ENCODE measurements at regions not wholly inside any gene's neighbourhood (a gene's known extent, or its start where the extent isn't known, plus 50 kb on each side); places are given as distances from the start of the nearest gene placed in this dataset.

DNA sequence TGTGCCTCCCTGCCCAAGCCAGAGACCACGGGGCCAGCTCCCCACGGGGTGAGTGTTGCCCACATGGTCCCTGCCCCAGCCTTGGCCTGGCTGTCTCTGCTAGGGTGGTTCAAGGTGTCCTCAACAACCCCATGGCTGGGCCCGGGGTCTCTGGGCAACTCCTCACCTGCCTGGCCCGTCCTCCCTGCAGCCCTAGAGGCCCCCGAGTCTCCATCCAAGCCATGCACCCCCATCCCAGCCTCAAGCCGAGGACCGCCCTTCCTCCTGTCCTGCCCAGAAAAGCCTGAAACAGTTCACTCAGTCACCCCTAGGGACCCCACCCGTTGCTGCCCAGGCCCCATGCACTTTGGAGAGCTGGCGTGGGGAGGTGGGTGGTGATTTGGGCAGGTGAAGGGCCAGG lies 120.9 kb downstream of the FAM53A start:
- DNase-seq (ENCODE audit: low read depth in 1 of 2, low spot score in 1 of 2) = no peak
- in situ Hi-C loops (cut with HindIII; ENCODE audit: low pct_unique_long_range_greater_than_20kb, low sequenced_read_pairs) = no loop called here
- no peak for TF ChIP-seq JUND (IDR thresholded peaks at IDR 0.05; ENCODE audit: low read depth)

DNA sequence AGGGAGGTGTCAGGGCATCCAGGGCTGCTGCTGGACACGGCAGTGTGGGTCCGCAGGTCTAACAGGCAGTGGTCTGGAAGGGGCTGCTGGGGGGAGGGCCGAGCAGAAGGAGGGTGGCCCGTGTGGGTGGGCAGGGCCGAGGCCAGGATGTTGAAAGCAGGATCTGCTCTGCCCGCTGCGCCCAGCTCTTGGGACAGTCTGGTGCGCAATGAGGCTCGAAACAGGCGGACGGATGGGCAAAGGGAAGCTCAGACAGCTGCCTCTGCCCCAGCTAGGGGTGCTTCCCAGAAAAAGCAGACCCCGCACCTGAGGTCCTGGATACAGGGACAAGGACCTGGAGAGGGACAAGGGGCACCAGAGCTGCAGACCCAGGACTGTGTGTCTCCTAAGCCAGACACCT lies 121.3 kb downstream of the FAM53A start:
- no peak for DNase-seq (ENCODE audit: low read depth in 1 of 2, low spot score in 1 of 2)
- in situ Hi-C loops (cut with HindIII; ENCODE audit: low pct_unique_long_range_greater_than_20kb, low sequenced_read_pairs) = no loop called here
- no peak for TF ChIP-seq JUND (IDR thresholded peaks at IDR 0.05; ENCODE audit: low read depth)

DNA sequence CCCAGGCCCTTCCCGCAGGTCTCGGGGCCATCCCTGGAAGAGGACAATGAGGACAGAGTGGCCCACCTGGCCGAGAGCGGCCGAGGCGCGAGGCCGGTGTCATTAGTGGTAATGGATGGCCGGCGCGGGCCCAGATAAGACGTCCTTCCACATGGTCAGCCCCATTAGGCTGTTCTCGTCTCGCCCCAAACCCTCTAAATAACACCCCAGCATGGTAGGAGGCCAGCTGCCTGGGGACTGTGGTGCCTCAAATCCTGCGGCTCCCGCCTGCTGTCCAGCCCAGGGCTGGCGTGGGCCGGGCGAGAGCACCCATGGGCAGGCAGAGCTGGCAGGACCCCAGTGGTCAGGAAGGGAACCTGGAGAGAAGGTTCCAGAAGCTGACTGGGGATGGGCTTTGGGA lies 121.7 kb downstream of the FAM53A start:
- no peak for TF ChIP-seq JUND (IDR thresholded peaks at IDR 0.05; ENCODE audit: low read depth)
- in situ Hi-C loops (cut with HindIII; ENCODE audit: low pct_unique_long_range_greater_than_20kb, low sequenced_read_pairs) = no loop called here
- no peak for DNase-seq (ENCODE audit: low read depth in 1 of 2, low spot score in 1 of 2)

DNA sequence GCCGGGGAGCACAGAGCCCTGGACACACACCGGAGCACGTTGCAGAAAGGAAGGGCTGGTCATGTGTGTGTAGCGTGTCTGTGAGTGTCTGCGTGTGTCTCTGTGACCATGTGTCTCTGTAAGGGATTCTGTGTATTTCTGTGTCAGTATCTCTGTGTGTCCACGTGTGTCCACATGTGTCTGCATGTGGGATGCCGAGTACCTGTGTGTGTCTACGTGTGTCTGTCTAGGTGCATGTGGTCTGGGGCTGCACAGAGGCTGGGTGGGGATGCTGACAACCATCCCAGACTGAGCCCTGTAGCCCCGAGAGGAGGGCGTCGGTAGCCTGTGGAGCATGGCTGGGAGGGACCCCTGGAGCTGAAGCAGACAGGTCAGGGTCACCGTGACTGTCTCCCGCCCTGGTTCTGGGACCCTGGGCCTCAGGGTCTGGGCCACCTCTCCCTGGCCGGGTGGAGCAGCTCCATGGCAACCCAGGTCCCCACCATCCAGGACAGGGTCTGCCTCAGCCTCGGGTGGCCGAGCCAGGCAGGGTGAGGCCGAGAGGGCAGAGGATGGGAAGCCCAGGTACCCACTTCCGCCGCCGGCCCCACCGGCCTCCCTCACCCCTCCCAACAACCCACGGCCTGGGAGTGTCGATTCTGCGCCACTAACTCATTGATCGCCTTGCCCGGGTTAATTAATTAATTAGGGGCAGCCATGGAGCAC lies 122.7 kb downstream of the FAM53A start:
- in situ Hi-C loops (cut with HindIII; ENCODE audit: low pct_unique_long_range_greater_than_20kb, low sequenced_read_pairs) = no loop called here
- no peak for DNase-seq (ENCODE audit: low read depth in 1 of 2, low spot score in 1 of 2)
- no peak for TF ChIP-seq JUND (IDR thresholded peaks at IDR 0.05; ENCODE audit: low read depth)

DNA sequence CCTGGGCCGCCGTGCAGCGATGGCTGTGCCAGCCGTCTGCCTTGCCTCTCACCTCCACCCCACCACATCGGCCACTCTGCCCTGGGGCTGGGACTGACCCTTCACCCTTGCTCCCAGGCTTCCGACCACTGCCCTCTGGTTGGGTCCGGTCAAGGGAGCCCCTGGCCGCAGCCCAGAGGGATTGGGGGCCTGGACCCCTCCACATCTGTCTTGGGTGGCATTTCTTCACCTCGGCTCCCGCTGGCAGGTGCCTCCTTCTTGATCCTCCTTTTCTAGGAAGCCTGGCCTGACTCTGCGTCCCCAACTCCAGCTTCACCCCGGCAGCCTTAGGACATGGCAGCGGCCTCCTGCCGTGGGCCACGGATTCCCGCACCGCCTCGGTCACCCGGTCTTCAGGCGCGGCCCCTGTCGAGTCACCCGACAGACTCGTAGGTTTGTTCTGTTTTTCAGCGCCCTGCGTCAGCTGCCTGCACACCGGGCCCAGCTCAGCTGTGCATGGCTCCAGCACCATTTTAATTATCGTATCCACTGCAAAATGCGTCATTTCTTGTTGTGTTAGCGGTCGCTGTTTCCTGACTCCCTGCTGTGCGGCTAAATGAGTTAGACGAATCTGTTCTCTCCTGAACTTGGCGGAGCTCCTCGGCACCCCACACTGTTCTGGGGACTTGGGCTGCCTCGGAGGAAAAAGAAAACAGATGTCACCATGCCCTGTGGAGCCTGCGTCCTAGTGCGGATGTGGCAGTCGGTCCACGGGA lies 124.0 kb downstream of the FAM53A start:
- in situ Hi-C loops (cut with HindIII; ENCODE audit: low pct_unique_long_range_greater_than_20kb, low sequenced_read_pairs) = no loop called here
- no peak for TF ChIP-seq JUND (IDR thresholded peaks at IDR 0.05; ENCODE audit: low read depth)
- no peak for DNase-seq (ENCODE audit: low read depth in 1 of 2, low spot score in 1 of 2)

DNA sequence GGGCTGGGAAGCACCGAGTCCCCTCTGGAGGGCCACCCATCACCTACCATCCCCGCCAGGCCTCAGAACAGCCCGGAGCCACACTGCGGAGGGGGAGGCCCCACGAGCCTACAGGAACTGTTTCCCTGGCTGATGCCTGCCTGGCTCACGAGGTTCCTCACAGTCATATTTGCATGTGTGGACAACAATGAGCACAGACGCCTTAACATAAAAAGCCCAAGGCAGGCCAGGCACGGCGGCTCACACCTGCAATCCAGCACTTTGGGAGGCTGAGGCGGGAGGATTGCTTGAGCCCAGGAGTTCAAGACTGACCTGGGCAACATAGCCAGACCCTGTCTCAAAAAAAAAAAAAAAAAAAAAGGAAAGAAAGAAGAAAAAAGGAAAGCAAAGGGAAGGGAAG lies 125.9 kb downstream of the FAM53A start:
- TF ChIP-seq JUND (IDR thresholded peaks at IDR 0.05; ENCODE audit: low read depth) = no peak
- peak in 1 of 2 experiments; percentile 38 for DNase-seq (ENCODE audit: low read depth in 1 of 2, low spot score in 1 of 2)
- in situ Hi-C loops (cut with HindIII; ENCODE audit: low pct_unique_long_range_greater_than_20kb, low sequenced_read_pairs) = no loop called here

DNA sequence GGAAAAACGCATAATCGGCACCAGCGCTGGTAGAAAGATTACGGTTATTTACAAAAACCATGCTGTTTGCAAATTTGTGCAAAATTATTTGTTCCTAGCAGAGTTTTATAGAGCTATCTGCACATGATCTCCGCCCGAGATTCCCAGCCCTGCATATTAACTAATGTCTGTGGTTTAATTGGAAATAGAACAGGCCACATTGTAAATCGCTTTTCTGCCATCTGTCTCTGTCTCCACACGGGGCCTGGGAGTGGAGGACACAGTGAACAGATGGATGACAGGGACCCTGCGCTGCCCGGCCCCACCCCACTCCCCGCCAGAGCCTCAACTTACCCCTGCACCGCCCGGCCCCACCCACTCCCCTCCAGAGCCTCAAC lies 126.9 kb downstream of the FAM53A start:
- in situ Hi-C loops (cut with HindIII; ENCODE audit: low pct_unique_long_range_greater_than_20kb, low sequenced_read_pairs) = no loop called here
- no peak for TF ChIP-seq JUND (IDR thresholded peaks at IDR 0.05; ENCODE audit: low read depth)

DNA sequence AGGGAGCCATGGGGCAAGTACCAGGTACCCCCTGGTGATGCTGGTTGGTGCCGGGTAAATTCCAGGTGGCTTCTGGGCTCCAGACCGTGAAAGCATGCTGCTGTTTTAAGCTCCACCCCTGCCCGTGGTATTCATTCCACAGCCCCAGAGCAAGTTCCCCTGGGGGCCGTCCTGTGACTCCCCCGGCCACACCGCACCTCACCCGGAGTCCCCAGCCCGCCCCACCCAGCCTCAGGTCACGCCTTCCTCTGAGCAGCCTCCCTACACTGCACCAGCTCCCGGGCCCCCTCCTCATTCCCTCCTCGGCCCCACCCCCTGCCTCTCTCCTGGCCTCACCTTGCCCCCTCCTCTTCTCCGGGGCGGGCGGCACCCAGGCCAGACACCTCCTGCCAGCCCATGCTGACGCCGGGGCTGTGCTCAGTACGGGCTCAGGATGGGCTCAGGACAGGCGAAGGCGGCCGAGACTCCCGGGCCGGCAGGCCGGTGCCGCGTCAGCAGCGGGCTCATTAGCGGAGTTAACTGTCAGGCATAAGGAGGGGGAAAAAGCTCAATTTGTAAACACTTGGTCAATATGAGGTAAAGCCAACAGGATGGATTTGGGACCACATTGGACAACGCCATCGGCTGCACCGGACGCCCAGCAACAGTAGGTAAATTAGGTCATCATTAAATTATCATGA lies 127.4 kb downstream of the FAM53A start:
- TF ChIP-seq JUND (IDR thresholded peaks at IDR 0.05; ENCODE audit: low read depth) = no peak
- DNase-seq (ENCODE audit: low read depth in 1 of 2, low spot score in 1 of 2) = peak in 1 of 2 experiments; percentile 19

More for the DNA sequence above, 126.9 kb downstream of the FAM53A start:
- DNase-seq (ENCODE audit: low read depth in 1 of 2, low spot score in 1 of 2) = no peak

DNA sequence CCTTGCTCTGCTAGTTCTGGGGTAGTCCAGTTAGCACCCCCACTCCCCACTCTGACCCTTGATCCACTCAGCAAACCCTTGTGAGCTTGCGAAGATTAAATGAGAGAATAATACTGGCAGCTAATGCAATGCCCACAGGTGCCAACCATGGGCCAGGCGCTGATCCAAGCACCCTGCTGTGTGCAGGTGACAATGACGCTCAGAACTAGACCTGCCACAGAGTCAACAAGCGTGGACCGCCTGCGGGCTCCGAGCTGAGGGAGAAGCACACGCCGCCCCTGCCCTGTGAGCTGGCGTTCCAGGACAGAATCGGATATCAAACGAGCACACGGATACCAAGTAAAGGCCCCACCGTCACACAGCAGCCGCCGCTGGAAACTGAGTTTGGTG lies 129.2 kb downstream of the FAM53A start:
- DNase-seq (ENCODE audit: low read depth in 1 of 2, low spot score in 1 of 2) = peak; percentile 85 to 93
- in situ Hi-C loops (cut with HindIII; ENCODE audit: low pct_unique_long_range_greater_than_20kb, low sequenced_read_pairs) = no loop called here
- TF ChIP-seq JUND (IDR thresholded peaks at IDR 0.05; ENCODE audit: low read depth) = no peak

More for the DNA sequence above, 127.4 kb downstream of the FAM53A start:
- in situ Hi-C loops (cut with HindIII; ENCODE audit: low pct_unique_long_range_greater_than_20kb, low sequenced_read_pairs) = no loop called here

DNA sequence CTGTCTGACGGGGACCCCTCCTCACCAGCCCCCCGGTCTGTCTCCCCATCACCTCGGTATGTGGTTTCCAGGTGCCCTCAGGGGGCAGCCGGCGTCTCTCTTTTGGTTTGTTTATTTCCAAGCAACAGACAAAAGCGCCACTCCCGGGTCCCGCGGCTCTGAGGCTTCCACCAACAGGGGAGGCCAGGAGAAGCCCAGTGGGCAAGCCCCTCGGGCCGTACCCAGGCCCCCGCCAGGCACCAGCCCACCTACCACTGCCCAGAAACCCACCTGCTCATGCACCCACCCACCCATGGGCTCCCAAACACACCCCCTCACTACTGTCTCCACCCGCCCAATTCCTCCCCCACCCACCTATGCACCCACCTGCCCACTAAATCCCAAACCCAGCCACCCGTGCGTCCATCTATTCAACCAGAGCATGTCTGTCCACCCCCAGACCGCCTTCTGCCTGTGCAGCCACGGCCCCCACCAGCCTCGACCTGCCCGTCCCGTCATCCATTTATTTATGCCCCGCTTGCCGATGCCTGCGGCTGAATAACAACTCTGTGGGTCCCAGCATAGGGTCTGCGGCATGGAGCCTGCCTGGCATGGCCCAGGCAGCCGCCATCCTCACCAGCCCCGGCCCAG lies 129.8 kb downstream of the FAM53A start:
- TF ChIP-seq JUND (IDR thresholded peaks at IDR 0.05; ENCODE audit: low read depth) = no peak
- in situ Hi-C loops (cut with HindIII; ENCODE audit: low pct_unique_long_range_greater_than_20kb, low sequenced_read_pairs) = no loop called here
- DNase-seq (ENCODE audit: low read depth in 1 of 2, low spot score in 1 of 2) = no peak

DNA sequence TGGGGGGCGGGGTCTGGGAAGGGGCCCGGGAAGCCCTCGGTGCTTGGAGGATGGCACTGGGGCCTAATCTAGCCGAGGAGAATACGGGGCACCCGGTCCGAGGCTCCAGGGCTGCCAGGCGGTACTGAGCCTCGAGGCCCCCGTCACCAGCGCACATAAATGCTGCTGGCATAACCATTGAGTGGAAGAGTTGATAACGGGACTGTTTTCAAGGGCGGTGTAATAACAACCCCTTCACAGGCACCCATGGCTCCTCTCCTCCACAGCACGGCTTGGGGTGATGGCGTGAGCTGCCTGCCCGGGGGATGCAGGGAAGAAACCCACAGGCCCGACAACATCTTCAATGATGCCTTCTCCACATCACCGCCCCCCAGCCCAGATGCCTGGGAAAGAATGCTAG lies 130.7 kb downstream of the FAM53A start:
- no peak for TF ChIP-seq JUND (IDR thresholded peaks at IDR 0.05; ENCODE audit: low read depth)
- in situ Hi-C loops (cut with HindIII; ENCODE audit: low pct_unique_long_range_greater_than_20kb, low sequenced_read_pairs) = no loop called here

DNA sequence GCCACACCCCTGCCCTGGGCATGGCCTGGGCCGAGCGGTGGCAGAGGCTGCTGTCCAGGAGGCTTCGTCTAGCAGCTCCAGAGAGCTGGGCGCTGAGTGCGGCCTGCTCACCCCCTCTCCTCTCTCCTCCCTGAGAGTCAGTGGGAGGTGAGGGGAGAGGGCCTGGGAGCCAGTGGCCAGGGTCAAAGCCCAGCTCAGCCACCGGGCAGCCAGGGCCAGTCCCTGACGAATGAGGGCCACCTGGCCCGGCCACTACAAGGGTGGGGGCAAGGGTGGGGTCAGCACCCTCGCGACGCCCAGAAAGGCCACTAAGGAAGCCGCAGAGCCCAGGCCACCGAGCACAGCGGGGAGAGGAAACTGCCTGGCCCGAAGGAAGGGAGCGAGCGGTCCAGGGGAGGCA lies 131.7 kb downstream of the FAM53A start:
- TF ChIP-seq JUND (IDR thresholded peaks at IDR 0.05; ENCODE audit: low read depth) = no peak
- in situ Hi-C loops (cut with HindIII; ENCODE audit: low pct_unique_long_range_greater_than_20kb, low sequenced_read_pairs) = no loop called here
- DNase-seq (ENCODE audit: low read depth in 1 of 2, low spot score in 1 of 2) = no peak

More for the DNA sequence above, 130.7 kb downstream of the FAM53A start:
- DNase-seq (ENCODE audit: low read depth in 1 of 2, low spot score in 1 of 2) = no peak
